T-helper 17 cell (primary cell): ENCODE measurements at regions not wholly inside any gene's neighbourhood (a gene's known extent, or its start where the extent isn't known, plus 50 kb on each side); places are given as distances from the start of the nearest gene placed in this dataset.

ENCODE experiments used
- ATAC-seq: fragments of 150-1000 bp; cut with Tn5 transposase; 2 replicates; pipeline ENCODE4 v1.10.0; 2021; ENCODE audit warnings: mild to moderate bottlenecking, moderate library complexity
- DNase-seq, 3 donors: peaks; one replicate each; pipeline versions ENCODE4 v3.0.0 to v3.0.0-alpha.2; 2020 to 2021
- H3K9me3 ChIP-seq: one replicate; pipeline ENCODE4 v1.7.0; 2013; ENCODE audit warnings: low read length, mild to moderate bottlenecking; ENCODE audit not compliant: control insufficient read depth, poor library complexity, severe bottlenecking
- H3K27ac Mint-ChIP-seq: one replicate; pipeline ENCODE4 v1.8.0; 2022; ENCODE audit warnings: mild to moderate bottlenecking, moderate library complexity, mixed read lengths
- H3K27me3 Mint-ChIP-seq: one replicate; pipeline ENCODE4 v1.8.0; 2022; ENCODE audit warnings: mixed read lengths
- H3K36me3 Mint-ChIP-seq: one replicate; pipeline ENCODE4 v1.8.0; 2022; ENCODE audit warnings: low read depth, mixed read lengths
- H3K4me1 Mint-ChIP-seq: one replicate; pipeline ENCODE4 v1.8.0; 2022; ENCODE audit warnings: mild to moderate bottlenecking, mixed read lengths
- H3K4me3 Mint-ChIP-seq: one replicate; pipeline ENCODE4 v1.8.0; 2022; ENCODE audit warnings: mild to moderate bottlenecking, moderate library complexity, mixed read lengths

DNA sequence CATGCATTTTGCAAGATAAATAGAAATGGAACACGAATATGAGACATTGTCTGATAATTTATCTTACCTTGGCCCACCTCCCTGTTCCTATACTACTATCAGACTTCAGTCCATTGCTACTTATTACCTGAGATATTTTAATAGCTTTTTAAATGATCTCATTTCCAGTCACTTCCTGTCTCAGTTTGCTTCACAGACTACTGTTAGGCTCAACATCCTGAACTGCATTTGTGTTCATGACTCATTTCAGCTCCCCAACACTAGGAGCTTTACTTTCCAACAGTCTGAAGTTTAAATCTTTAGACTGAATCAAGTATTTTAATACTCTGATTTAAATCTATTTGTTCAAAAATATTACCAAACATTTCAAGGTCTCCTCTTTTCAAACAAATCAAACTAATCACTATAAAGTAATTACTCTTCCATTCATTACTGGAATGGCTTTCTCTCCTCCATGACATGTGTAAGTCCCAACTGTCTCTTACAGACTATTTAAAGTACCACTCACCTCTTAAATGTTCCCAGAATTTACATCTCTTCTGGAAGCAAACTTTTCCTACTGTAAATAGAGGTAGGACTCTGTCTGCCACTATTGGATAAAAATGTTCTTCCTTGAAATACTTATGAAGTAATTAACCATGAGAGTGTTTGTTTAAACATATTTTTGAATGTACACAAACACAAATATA is 1277.6 kb downstream of the ZPLD1 start:
- no peaks in the 10 kb centered on the region for H3K36me3 Mint-ChIP-seq
- H3K27ac Mint-ChIP-seq = no peak overlapping the region
- no peak overlapping the region for H3K4me3 Mint-ChIP-seq
- no peak for ATAC-seq
- no peaks in the 10 kb centered on the region for H3K9me3 ChIP-seq
- no peak for DNase-seq
- H3K27me3 Mint-ChIP-seq = no peaks in the 10 kb centered on the region
- no peaks in the 10 kb centered on the region for H3K4me1 Mint-ChIP-seq

- no peak overlapping the region for H3K27ac Mint-ChIP-seq
- no peaks in the 10 kb centered on the region for H3K4me1 Mint-ChIP-seq
- no peak for DNase-seq
- no peaks in the 10 kb centered on the region for H3K9me3 ChIP-seq
- no peaks in the 10 kb centered on the region for H3K27me3 Mint-ChIP-seq
- H3K4me3 Mint-ChIP-seq = no peak overlapping the region
- ATAC-seq = no peak
- H3K36me3 Mint-ChIP-seq = no peaks in the 10 kb centered on the region
Measured at GRCh38 chr3:103729547-103729946, 1294.7 kb downstream of the ZPLD1 start.

GRCh38 chr3:103730744-103731143 is 1295.9 kb downstream of the ZPLD1 start:
- Mint-ChIP-seq H3K4me3 (no peak overlapping the region), H3K4me1 (no peaks in the 10 kb centered on the region), H3K27ac (no peak overlapping the region)

GRCh38 chr3:103752986-103753385 is 1318.2 kb downstream of the ZPLD1 start:
- Mint-ChIP-seq H3K27ac (no peak overlapping the region), H3K4me1 (no peaks in the 10 kb centered on the region), H3K4me3 (no peak overlapping the region), H3K27me3 (no peaks in the 10 kb centered on the region), H3K36me3 (no peaks in the 10 kb centered on the region)
- H3K9me3 ChIP-seq = no peaks in the 10 kb centered on the region
- DNase-seq (no peak), ATAC-seq (no peak)

More at GRCh38 chr3:103730744-103731143, 1295.9 kb downstream of the ZPLD1 start:
- ATAC-seq = no peak
- H3K27me3 Mint-ChIP-seq = no peaks in the 10 kb centered on the region
- H3K36me3 Mint-ChIP-seq = no peaks in the 10 kb centered on the region
- H3K9me3 ChIP-seq = no peaks in the 10 kb centered on the region
- DNase-seq = no peak

GRCh38 chr3:103767635-103768034 is 1332.8 kb downstream of the ZPLD1 start:
- H3K36me3 Mint-ChIP-seq = no peaks in the 10 kb centered on the region
- no peaks in the 10 kb centered on the region for H3K4me1 Mint-ChIP-seq
- DNase-seq (no peak), ATAC-seq (no peak)
- no peak overlapping the region for H3K4me3 Mint-ChIP-seq
- H3K27ac Mint-ChIP-seq = no peak overlapping the region
- H3K9me3 ChIP-seq = no peaks in the 10 kb centered on the region
- H3K27me3 Mint-ChIP-seq = no peaks in the 10 kb centered on the region

GRCh38 chr3:103785017-103785416 is 1350.2 kb downstream of the ZPLD1 start:
- ATAC-seq (no peak), DNase-seq (no peak)
- Mint-ChIP-seq H3K27me3 (no peaks in the 10 kb centered on the region), H3K36me3 (no peaks in the 10 kb centered on the region), H3K4me1 (no peaks in the 10 kb centered on the region), H3K27ac (no peak overlapping the region), H3K4me3 (no peak overlapping the region)
- no peaks in the 10 kb centered on the region for H3K9me3 ChIP-seq

- DNase-seq = no peak
- Mint-ChIP-seq H3K4me1 (no peaks in the 10 kb centered on the region), H3K4me3 (no peak overlapping the region), H3K27ac (no peak overlapping the region), H3K36me3 (no peaks in the 10 kb centered on the region), H3K27me3 (no peaks in the 10 kb centered on the region)
- ATAC-seq = no peak
- H3K9me3 ChIP-seq = no peaks in the 10 kb centered on the region
Measured at GRCh38 chr3:103785537-103785936, 1350.7 kb downstream of the ZPLD1 start.

DNA sequence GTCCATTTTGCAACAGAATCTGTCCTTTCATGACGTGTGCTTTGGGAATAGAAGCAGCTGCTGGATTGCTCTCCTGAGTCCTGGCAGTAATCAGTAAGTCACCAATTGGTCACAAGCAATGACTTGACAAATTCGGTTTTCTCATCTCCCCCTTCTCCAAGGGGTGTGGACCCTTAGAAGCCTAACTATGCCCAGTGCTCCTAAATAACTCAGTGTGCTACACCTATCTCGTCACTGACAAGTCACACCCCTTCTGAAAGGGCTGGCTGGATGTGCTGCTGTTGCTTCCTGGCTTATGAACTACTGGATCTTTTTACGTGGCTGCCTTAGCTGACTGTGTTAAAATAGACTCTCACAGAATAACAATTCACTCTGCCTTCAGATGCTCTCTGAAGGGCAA is 1351.5 kb downstream of the ZPLD1 start:
- DNase-seq (no peak), ATAC-seq (no peak)
- H3K27ac Mint-ChIP-seq = no peak overlapping the region
- H3K9me3 ChIP-seq = no peaks in the 10 kb centered on the region
- no peaks in the 10 kb centered on the region for H3K4me1 Mint-ChIP-seq
- no peaks in the 10 kb centered on the region for H3K36me3 Mint-ChIP-seq
- no peaks in the 10 kb centered on the region for H3K27me3 Mint-ChIP-seq
- no peak overlapping the region for H3K4me3 Mint-ChIP-seq

GRCh38 chr3:103787164-103787871 is 1352.5 kb downstream of the ZPLD1 start:
- DNase-seq = no peak
- H3K9me3 ChIP-seq = no peaks in the 10 kb centered on the region
- H3K27me3 Mint-ChIP-seq = no peaks in the 10 kb centered on the region
- H3K4me3 Mint-ChIP-seq = no peak overlapping the region
- H3K36me3 Mint-ChIP-seq = no peaks in the 10 kb centered on the region
- no peak overlapping the region for H3K27ac Mint-ChIP-seq
- ATAC-seq = no peak
- H3K4me1 Mint-ChIP-seq = no peaks in the 10 kb centered on the region

- DNase-seq = no peak
- no peaks in the 10 kb centered on the region for H3K9me3 ChIP-seq
- Mint-ChIP-seq H3K27me3 (no peaks in the 10 kb centered on the region), H3K27ac (no peak overlapping the region), H3K36me3 (no peaks in the 10 kb centered on the region), H3K4me3 (no peak overlapping the region), H3K4me1 (no peaks in the 10 kb centered on the region)
- no peak for ATAC-seq
Measured at GRCh38 chr3:103787879-103788278, 1353.1 kb downstream of the ZPLD1 start.

- H3K9me3 ChIP-seq = no peaks in the 10 kb centered on the region
- ATAC-seq = no peak
- no peak overlapping the region for H3K4me3 Mint-ChIP-seq
Measured at GRCh38 chr3:103791786-103792515, 1357.1 kb downstream of the ZPLD1 start.

DNA sequence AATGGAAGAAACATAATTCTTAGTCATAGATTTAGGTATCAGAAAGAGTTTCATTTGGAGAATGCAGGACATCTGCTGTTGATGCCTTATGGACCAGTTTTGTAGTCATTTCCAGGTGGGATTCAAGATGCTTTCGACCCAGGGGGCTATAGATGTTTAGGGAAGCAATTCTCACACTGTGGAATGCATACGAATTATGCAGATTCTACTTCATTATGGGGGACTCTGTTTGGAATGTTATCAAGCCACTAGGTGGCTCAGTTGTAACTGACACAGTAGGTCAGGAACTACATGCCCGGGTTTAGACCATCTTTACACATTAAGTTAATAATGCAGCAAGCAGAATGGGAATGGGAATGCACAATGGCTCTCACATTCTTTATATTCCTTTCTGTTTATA is 1359.8 kb downstream of the ZPLD1 start:
- Mint-ChIP-seq H3K4me1 (no peaks in the 10 kb centered on the region), H3K4me3 (no peak overlapping the region), H3K36me3 (no peaks in the 10 kb centered on the region), H3K27ac (no peak overlapping the region), H3K27me3 (no peaks in the 10 kb centered on the region)
- no peak for DNase-seq
- H3K9me3 ChIP-seq = no peaks in the 10 kb centered on the region
- ATAC-seq = no peak

More at GRCh38 chr3:103791786-103792515, 1357.1 kb downstream of the ZPLD1 start:
- DNase-seq = no peak
- Mint-ChIP-seq H3K27me3 (no peaks in the 10 kb centered on the region), H3K27ac (no peak overlapping the region), H3K4me1 (no peaks in the 10 kb centered on the region), H3K36me3 (no peaks in the 10 kb centered on the region)

DNA sequence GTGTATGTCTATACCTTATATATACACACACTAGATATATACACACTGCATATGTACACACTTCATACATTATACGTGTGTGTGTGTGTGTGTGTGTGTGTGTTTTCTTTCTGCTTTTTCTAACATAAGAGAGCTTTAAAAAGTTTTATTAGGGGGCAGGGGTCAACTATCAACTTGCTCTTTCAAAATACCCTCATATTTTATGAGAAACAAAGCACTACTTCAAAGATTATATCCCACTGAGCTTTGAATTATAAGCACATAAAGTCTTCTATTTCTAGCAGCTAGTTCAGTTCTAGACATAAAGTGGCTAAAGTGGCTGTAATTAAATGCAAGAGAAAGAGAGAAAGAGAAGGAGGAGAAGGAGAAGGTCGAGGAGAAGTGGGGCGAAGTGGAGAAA is 1361.3 kb downstream of the ZPLD1 start:
- DNase-seq = no peak
- Mint-ChIP-seq H3K27ac (no peak overlapping the region), H3K27me3 (no peaks in the 10 kb centered on the region), H3K4me1 (no peaks in the 10 kb centered on the region), H3K4me3 (no peak overlapping the region), H3K36me3 (no peaks in the 10 kb centered on the region)
- H3K9me3 ChIP-seq = no peaks in the 10 kb centered on the region
- no peak for ATAC-seq
